Ovary (tissue), 7 donors: ENCODE measurements at regions not wholly inside any gene's neighbourhood (a gene's known extent, or its start where the extent isn't known, plus 50 kb on each side); places are given as distances from the start of the nearest gene placed in this dataset.

Source experiments
- DNase-seq, 5 donors: peaks; one replicate each; pipeline ENCODE4 v3.0.0-alpha.2; 2019 to 2020
- H3K27ac ChIP-seq, 2 donors: fragments of 200-600 bp; one replicate each; pipeline versions ENCODE4 v1.5.1 to v1.8.0; 2019 to 2022
- H3K27me3 ChIP-seq: fragments of 200-600 bp; one replicate; pipeline ENCODE4 v1.8.0; 2022
- H3K36me3 ChIP-seq: fragments of 200-600 bp; sonication (generic); one replicate; pipeline ENCODE4 v1.5.1; 2019
- H3K4me1 ChIP-seq: one replicate; pipeline ENCODE4 v1.8.1; 2013; ENCODE audit warnings: mild to moderate bottlenecking, moderate library complexity; ENCODE audit not compliant: insufficient read depth
- H3K4me3 ChIP-seq: fragments of 200-600 bp; sonication (generic); one replicate; pipeline ENCODE4 v1.5.1; 2017
- H3K9me3 ChIP-seq, 2 donors: fragments of 200-600 bp in 1 of 2; sonication (generic) in 1 of 2; one replicate each; pipeline versions ENCODE4 v1.5.1 to v1.8.1; 2013 to 2019; ENCODE audit warnings: mild to moderate bottlenecking in 1 of 2, moderate library complexity in 1 of 2
- CTCF ChIP-seq, 3 donors: fragments of 450-650 bp in 2 of 3; fragments of 200-600 bp in 1 of 3; IDR thresholded peaks; one replicate each; pipeline versions ENCODE4 v1.5.1 to v1.8.0; 2016 to 2022; ENCODE audit warnings: antibody characterized with exemption in 3 of 3, mild to moderate bottlenecking in 1 of 3
- EP300 ChIP-seq: sonication (generic); formaldehyde crosslinking; IDR thresholded peaks from one replicate; pipeline ENCODE4 v1.6.1; 2017; ENCODE audit warnings: antibody characterized with exemption
- POLR2A ChIP-seq: fragments of 450-650 bp; IDR thresholded peaks from one replicate; pipeline ENCODE4 v1.6.1; 2017; ENCODE audit warnings: antibody characterized with exemption, mild to moderate bottlenecking, moderate library complexity
- WGBS, 3 donors: extraction: QIAGEN DNeasy Blood & Tissue Kit in 1 of 3; methylation state at CpG; one replicate each; pipeline versions ENCODE4 v1.1.5 to v1.1.7; 2013 to 2017; 5-methylcytosine and 5-hydroxymethylcytosine counted together
- intact Hi-C, 4 donors: fragments of 100-400 bp; cut with DNase I; formaldehyde crosslinking; loops; one replicate each; pipeline versions ENCODE4 v1.11.0 to v1.15.1; 2022 to 2023
- donor health status: DM: no; HTN: no; CAD: no; lungs with moderate emphysema.
- donor health status: DM: no; HTN: no; CAD: no.
- donor health status: Bipolar disorder and iron deficiency.
- donor health status: DM: no; HTN: no; CAD: no.
- donor health status: DM: yes; HTN: yes; CAD: no.

GRCh38 chr5:52668544-52669185 lies 119.1 kb upstream of the ITGA1 start:
- WGBS, 3 donors = 89 to 91% (median 89%) methylated on average over 20 of the region's 20 CpGs
- H3K27ac ChIP-seq = no peak overlapping the region
- no peaks in the 10 kb centered on the region for H3K4me1 ChIP-seq
- no peak for DNase-seq
- TF ChIP-seq CTCF (IDR thresholded peaks at IDR 0.05) (no peak), EP300 (no peak), POLR2A (no peak)
- H3K27me3 ChIP-seq = no peaks in the 10 kb centered on the region
- no peaks in the 10 kb centered on the region for H3K9me3 ChIP-seq
- intact Hi-C loops = no loop called here
- H3K36me3 ChIP-seq = no peaks in the 10 kb centered on the region
- H3K4me3 ChIP-seq = no peak overlapping the region

- TF ChIP-seq EP300 (no peak), CTCF (IDR thresholded peaks at IDR 0.05) (no peak), POLR2A (no peak)
- Histone ChIP-seq H3K4me1 (no peaks in the 10 kb centered on the region), H3K4me3 (no peak overlapping the region), H3K27me3 (no peaks in the 10 kb centered on the region), H3K9me3 (no peaks in the 10 kb centered on the region), H3K36me3 (no peaks in the 10 kb centered on the region), H3K27ac (no peak overlapping the region)
- intact Hi-C loops = no loop called here
- WGBS, 3 donors = 54 to 64% (median 59%) methylated on average over 1 of the region's 1 CpG
- DNase-seq = no peak
Observed at GRCh38 chr5:52672459-52672858, 115.3 kb upstream of the ITGA1 start.

GRCh38 chr5:52673495-52673894 lies 114.2 kb upstream of the ITGA1 start:
- H3K4me3 ChIP-seq = no peak overlapping the region
- no peaks in the 10 kb centered on the region for H3K36me3 ChIP-seq
- H3K27me3 ChIP-seq = no peaks in the 10 kb centered on the region
- H3K9me3 ChIP-seq = no peaks in the 10 kb centered on the region
- WGBS, 3 donors = 57 to 78% (median 78%) methylated on average over 3 of the region's 3 CpGs
- DNase-seq = no peak
- TF ChIP-seq POLR2A (no peak), EP300 (no peak), CTCF (IDR thresholded peaks at IDR 0.05) (no peak)
- no peak overlapping the region for H3K27ac ChIP-seq
- intact Hi-C loops = no loop called here
- no peaks in the 10 kb centered on the region for H3K4me1 ChIP-seq

DNA sequence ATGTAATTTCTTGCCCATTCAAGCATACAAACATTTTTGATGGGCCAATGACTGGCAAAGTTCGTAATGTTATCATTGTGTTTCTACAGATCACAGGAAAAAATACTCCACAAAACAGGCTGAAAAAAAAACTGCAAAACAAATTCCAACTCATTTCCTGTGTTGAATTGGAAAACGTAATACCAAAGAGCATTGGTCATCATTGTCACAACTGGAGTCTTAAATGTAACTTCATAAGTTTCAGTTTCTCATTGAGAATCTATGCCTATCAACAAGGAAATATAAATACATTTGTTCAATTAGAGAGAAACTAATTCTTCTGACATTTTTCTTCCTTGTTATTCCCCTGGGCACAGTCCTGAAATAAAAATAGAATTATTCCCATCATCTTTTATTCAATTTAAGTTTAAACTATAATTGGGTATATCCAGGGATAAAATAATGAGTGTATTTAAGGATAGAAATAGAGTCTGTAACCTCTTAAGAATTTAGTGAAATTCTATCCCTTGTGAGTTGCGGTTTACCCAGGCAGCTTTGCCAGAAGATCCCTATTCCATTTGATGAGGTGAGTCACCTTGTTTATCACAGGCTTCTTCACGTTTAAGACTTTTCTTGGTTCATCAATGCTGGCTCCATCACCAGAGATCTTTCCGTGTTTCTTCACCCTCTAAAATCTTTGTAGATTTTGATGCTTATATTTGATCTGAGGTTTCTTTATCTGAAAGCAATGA lies 112.7 kb upstream of the ITGA1 start:
- Histone ChIP-seq H3K4me3 (no peak overlapping the region), H3K36me3 (no peaks in the 10 kb centered on the region), H3K27me3 (no peaks in the 10 kb centered on the region), H3K4me1 (no peaks in the 10 kb centered on the region), H3K9me3 (no peaks in the 10 kb centered on the region), H3K27ac (no peak overlapping the region)
- intact Hi-C loops = no loop called here
- DNase-seq = no peak
- WGBS, 3 donors = 58 to 60% (median 59%) methylated on average over 5 of the region's 5 CpGs
- TF ChIP-seq POLR2A (no peak), CTCF (IDR thresholded peaks at IDR 0.05) (no peak), EP300 (no peak)
